ENCODE measurements at regions not wholly inside any gene's neighbourhood (a gene's known extent, or its start where the extent isn't known, plus 50 kb on each side); places are given as distances from the start of the nearest gene placed in this dataset.
"Not testable (repeated sequence)": the region's sequence is repeated elsewhere in the genome, so short reads cannot be mapped to it uniquely, and the experiment has no call there.

DNA sequence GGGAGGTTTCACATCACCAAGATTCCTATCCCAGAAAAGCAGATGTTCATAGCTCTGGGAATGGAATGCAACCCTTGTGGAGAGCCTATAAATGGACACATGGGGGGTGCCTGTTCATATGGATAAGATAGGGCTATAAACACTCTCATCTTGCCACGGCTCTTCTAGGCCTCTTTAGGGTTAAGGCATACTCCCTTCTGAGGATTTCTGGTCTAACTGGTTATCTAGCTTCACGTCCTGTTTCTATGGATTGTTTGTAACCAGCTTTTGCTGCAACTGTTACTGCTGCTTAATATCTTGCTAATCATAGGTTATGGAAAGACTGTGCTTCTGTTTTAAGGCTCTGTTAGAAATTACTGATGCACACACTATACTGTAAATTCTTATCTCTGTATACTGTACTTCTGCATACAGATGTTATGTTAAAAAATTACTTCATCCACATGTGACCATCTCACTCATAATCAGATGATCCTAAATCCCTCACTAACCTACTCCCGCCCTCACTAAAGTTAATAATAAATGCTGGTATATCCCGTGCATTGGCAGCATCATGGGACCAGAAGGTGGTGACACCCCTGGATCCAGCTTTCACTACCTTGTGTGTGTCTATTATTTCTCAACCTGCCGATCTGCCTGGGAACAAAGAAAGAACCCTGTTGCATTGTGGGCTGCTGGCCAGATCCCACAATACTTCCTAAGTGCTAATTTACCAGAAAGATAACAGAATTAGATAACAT is 68.7 kb downstream of the PRKAB2 start:
- H3K9me3 ChIP-seq (ENCODE audit: low read length); H4K20me1 ChIP-seq (ENCODE audit: insufficient read depth, low read length); H3K79me2 ChIP-seq (ENCODE audit: insufficient read depth, low read depth, low read length); H2AFZ ChIP-seq (ENCODE audit: low read length); H3K4me2 ChIP-seq (ENCODE audit: low read length); H3K9me2 ChIP-seq (ENCODE audit: insufficient read depth, low read length); H3K36me3 ChIP-seq (ENCODE audit: insufficient read depth, low read length); BruUV-seq (replicated peaks); H3K27ac ChIP-seq (ENCODE audit: low read depth, low read length, poor library complexity, severe bottlenecking); CTCF ChIA-PET (ENCODE audit: unreplicated experiment); DNase-seq (ENCODE audit: low spot score); intact Hi-C loops (cut with micrococcal nuclease; ENCODE audit: unreplicated experiment); POLR2A ChIA-PET; H3K4me3 ChIP-seq (ENCODE audit: low read depth, low read length, poor library complexity, severe bottlenecking): not testable (repeated sequence)
- H3K4me1 ChIP-seq (ENCODE audit: insufficient read depth, low read length, poor library complexity, severe bottlenecking) = peaks cover 14% of the 10 kb centered on the region

DNA sequence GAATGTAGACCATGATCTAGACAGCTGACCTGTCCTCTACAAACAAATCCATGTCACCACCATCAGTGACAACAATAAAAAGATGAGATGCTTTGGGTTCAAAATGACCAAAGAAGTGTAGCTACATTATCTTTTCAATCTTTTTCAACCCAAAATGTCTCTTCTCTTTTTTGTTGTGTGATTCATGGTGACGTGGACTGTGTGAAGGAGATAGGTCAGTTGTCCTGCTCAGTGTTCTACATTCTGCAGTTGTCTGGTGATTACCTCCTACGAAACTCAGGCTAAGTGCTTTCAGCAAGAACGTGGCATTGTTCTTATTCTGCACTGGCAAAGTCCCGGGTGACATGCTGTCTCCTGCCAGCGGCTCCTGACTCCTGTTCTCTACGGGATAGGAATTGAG is 73.1 kb downstream of the PRKAB2 start:
- H3K79me2 ChIP-seq (ENCODE audit: insufficient read depth, low read depth, low read length) = no peaks in the 10 kb centered on the region

DNA sequence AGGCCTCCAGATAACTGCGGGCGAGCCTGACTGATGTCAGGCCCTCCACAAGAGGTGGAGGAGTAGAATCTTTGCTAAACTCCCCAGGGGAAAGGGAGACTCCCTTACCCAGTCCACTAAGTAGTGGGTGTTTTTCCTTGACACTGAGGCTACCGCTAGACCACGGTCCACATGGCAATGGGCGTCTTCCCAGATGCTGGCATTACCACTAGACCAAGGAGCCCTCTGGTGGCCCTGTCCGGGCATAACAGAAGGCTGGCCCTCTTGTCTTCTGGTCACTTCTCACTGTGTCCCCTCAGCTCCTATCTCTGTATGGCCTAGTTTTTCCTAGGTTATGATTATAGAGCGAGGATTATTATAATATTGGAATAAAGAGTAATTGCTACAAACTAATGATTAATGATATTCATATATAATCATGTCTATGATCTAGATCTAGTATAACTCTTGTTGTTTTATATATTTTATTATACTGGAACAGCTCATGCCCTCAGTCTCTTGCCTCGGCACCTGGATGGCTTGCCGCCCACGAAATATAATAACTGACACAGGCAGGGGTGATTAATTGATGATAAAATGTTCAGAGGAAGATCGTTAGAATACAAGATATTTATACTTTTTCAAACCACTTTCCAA is 73.8 kb downstream of the PRKAB2 start:
- H4K20me1 ChIP-seq (ENCODE audit: insufficient read depth, low read length); POLR2A ChIA-PET; H2AFZ ChIP-seq (ENCODE audit: low read length); H3K9me3 ChIP-seq (ENCODE audit: low read length); H3K4me3 ChIP-seq (ENCODE audit: low read depth, low read length, poor library complexity, severe bottlenecking); H3K36me3 ChIP-seq (ENCODE audit: insufficient read depth, low read length); H3K4me1 ChIP-seq (ENCODE audit: insufficient read depth, low read length, poor library complexity, severe bottlenecking); H3K4me2 ChIP-seq (ENCODE audit: low read length); H3K27ac ChIP-seq (ENCODE audit: low read depth, low read length, poor library complexity, severe bottlenecking); CTCF ChIA-PET (ENCODE audit: unreplicated experiment); H3K79me2 ChIP-seq (ENCODE audit: insufficient read depth, low read depth, low read length); H3K9me2 ChIP-seq (ENCODE audit: insufficient read depth, low read length); BruUV-seq (replicated peaks): not testable (repeated sequence)
- intact Hi-C loops (cut with micrococcal nuclease; ENCODE audit: unreplicated experiment) = loop anchor here (5.0 kb wide), 1 partner anchor 144 kb away; the partner anchor contains the start of gene CHD1L
- DNase-seq (ENCODE audit: low spot score) = peak; percentile 50
- TF ChIP-seq, protein P1, sequence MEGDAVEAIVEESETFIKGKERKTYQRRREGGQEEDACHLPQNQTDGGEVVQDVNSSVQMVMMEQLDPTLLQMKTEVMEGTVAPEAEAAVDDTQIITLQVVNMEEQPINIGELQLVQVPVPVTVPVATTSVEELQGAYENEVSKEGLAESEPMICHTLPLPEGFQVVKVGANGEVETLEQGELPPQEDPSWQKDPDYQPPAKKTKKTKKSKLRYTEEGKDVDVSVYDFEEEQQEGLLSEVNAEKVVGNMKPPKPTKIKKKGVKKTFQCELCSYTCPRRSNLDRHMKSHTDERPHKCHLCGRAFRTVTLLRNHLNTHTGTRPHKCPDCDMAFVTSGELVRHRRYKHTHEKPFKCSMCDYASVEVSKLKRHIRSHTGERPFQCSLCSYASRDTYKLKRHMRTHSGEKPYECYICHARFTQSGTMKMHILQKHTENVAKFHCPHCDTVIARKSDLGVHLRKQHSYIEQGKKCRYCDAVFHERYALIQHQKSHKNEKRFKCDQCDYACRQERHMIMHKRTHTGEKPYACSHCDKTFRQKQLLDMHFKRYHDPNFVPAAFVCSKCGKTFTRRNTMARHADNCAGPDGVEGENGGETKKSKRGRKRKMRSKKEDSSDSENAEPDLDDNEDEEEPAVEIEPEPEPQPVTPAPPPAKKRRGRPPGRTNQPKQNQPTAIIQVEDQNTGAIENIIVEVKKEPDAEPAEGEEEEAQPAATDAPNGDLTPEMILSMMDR (conservative IDR thresholded peaks at IDR 0.05; ENCODE audit: low read length) = peak; percentile 72

More for the DNA sequence above, 73.1 kb downstream of the PRKAB2 start:
- no peaks in the 10 kb centered on the region for H4K20me1 ChIP-seq (ENCODE audit: insufficient read depth, low read length)
- ChIA-PET CTCF (ENCODE audit: unreplicated experiment) (no interaction called here), POLR2A (no interaction called here)
- H3K4me2 ChIP-seq (ENCODE audit: low read length) = no peak overlapping the region
- H3K9me3 ChIP-seq (ENCODE audit: low read length) = no peaks in the 10 kb centered on the region
- H3K36me3 ChIP-seq (ENCODE audit: insufficient read depth, low read length) = no peaks in the 10 kb centered on the region
- H2AFZ ChIP-seq (ENCODE audit: low read length) = no peak overlapping the region; the same call in 1 of the 2 replicates
- peaks cover 6% of the 10 kb centered on the region for H3K4me1 ChIP-seq (ENCODE audit: insufficient read depth, low read length, poor library complexity, severe bottlenecking)
- H3K27ac ChIP-seq (ENCODE audit: low read depth, low read length, poor library complexity, severe bottlenecking) = no peak overlapping the region
- BruUV-seq (replicated peaks) = no TSS peak
- no peak for DNase-seq (ENCODE audit: low spot score)
- no peak overlapping the region for H3K4me3 ChIP-seq (ENCODE audit: low read depth, low read length, poor library complexity, severe bottlenecking)
- H3K9me2 ChIP-seq (ENCODE audit: insufficient read depth, low read length) = no peaks in the 10 kb centered on the region
- intact Hi-C loops (cut with micrococcal nuclease; ENCODE audit: unreplicated experiment) = loop anchor here (5.0 kb wide), 1 partner anchor 143 kb away; the partner anchor contains the start of gene CHD1L
- no peak for TF ChIP-seq EZH2phosphoT487 (IDR thresholded peaks at IDR 0.05; ENCODE audit: borderline replicate concordance, low read depth, low read length)

Measured in OCI-LY7 (cell line).